IMR-90 (cell line): ENCODE measurements at regions not wholly inside any gene's neighbourhood (a gene's known extent, or its start where the extent isn't known, plus 50 kb on each side); places are given as distances from the start of the nearest gene placed in this dataset.

Source experiments
- ATAC-seq: fragments of 200-7000 bp; cut with Tn5 transposase; 2 replicates; pipeline ENCODE4 v1.9.1; 2020; ENCODE audit warnings: low read depth, mild to moderate bottlenecking, moderate library complexity
- BruUV-seq: library from RNA; stranded (reverse); fragments of 400-500 nt; replicated peaks from 2 replicates; lab custom pipeline; 2021; lab: Mats Ljungman, UMichigan
- CTCF ChIA-PET: fragments of 300-600 bp; formaldehyde crosslinking; extraction: SDS; loops from one replicate; lab custom pipeline; 2021; ENCODE audit warnings: antibody characterized with exemption; lab: Yijun Ruan, JAX
- POLR2A ChIA-PET: fragments of 300-600 bp; sonication (Branson Sonifier 250); formaldehyde crosslinking; loops from one replicate; lab custom pipeline; 2022; ENCODE audit warnings: antibody characterized with exemption; ENCODE audit not compliant: unreplicated experiment; lab: Charles Lee
- DNase-seq: peaks from one replicate; pipeline ENCODE4 v3.0.0; 2013
- H2AFZ ChIP-seq: replicated peaks from 2 replicates; pipeline ENCODE3; 2013; ENCODE audit warnings: low read length, mild to moderate bottlenecking; ENCODE audit not compliant: poor library complexity
- H2AK5ac ChIP-seq: 2 replicates; pipeline ENCODE4 v1.6.1; 2013; ENCODE audit warnings: low read depth, low read length, inconsistent platforms
- H2AK9ac ChIP-seq: replicated peaks from 2 replicates; pipeline ENCODE3; 2013; ENCODE audit warnings: mild to moderate bottlenecking, low read depth, low read length, moderate library complexity; ENCODE audit not compliant: poor library complexity
- H2BK120ac ChIP-seq: 2 replicates; pipeline ENCODE4 v1.6.1; 2013; ENCODE audit warnings: low read depth, low read length, inconsistent platforms
- H2BK15ac ChIP-seq: 3 replicates; pipeline ENCODE4 v1.6.1; 2013; ENCODE audit warnings: low read depth, low read length, inconsistent platforms
- H2BK20ac ChIP-seq: 2 replicates; pipeline ENCODE4 v1.6.1; 2013; ENCODE audit warnings: low read depth, mild to moderate bottlenecking, inconsistent platforms, low read length, moderate library complexity
- H2BK5ac ChIP-seq: 2 replicates; pipeline ENCODE4 v1.6.1; 2013; ENCODE audit warnings: mild to moderate bottlenecking, low read depth, low read length, inconsistent platforms; ENCODE audit not compliant: poor library complexity, severe bottlenecking
- H3K14ac ChIP-seq: replicated peaks from 2 replicates; pipeline ENCODE4 v1.6.1; 2013; ENCODE audit warnings: low read depth, low read length, inconsistent platforms
- H3K18ac ChIP-seq: 2 replicates; pipeline ENCODE4 v1.6.1; 2013; ENCODE audit warnings: low read depth, low read length, control low read depth
- H3K23ac ChIP-seq: 2 replicates; pipeline ENCODE4 v1.6.1; 2013; ENCODE audit warnings: low read depth, low read length, inconsistent platforms
- H3K27ac ChIP-seq: 2 replicates; pipeline ENCODE4 v1.5.1; 2013; ENCODE audit warnings: mild to moderate bottlenecking, control low read depth, low read length; ENCODE audit not compliant: insufficient read depth
- H3K27me3 ChIP-seq: 2 replicates; pipeline ENCODE4 v1.6.1; 2013; ENCODE audit warnings: low read length; ENCODE audit not compliant: control insufficient read depth, insufficient read depth
- H3K36me3 ChIP-seq: 2 replicates; pipeline ENCODE4 v1.6.1; 2013; ENCODE audit warnings: low read length, mixed read lengths; ENCODE audit not compliant: control insufficient read depth, insufficient read depth
- H3K4ac ChIP-seq: 2 replicates; pipeline ENCODE4 v1.6.1; 2013; ENCODE audit warnings: low read depth, low read length, inconsistent platforms
- H3K4me1 ChIP-seq: 2 replicates; pipeline ENCODE4 v1.6.1; 2013; ENCODE audit warnings: low read length, mixed read lengths; ENCODE audit not compliant: control insufficient read depth, insufficient read depth
- H3K4me2 ChIP-seq: 2 replicates; pipeline ENCODE4 v1.6.1; 2013; ENCODE audit warnings: low read depth, mild to moderate bottlenecking, control low read depth, low read length, moderate library complexity
- H3K4me3 ChIP-seq: 2 replicates; pipeline ENCODE4 v1.5.1; 2013; ENCODE audit warnings: low read depth, mild to moderate bottlenecking, control low read depth, low read length, moderate library complexity; ENCODE audit not compliant: insufficient read depth
- H3K56ac ChIP-seq: 2 replicates; pipeline ENCODE4 v1.6.1; 2013; ENCODE audit warnings: low read length, inconsistent platforms; ENCODE audit not compliant: insufficient read depth; ENCODE audit errors: extremely low read depth
- H3K79me1 ChIP-seq, 2 experiments: 2 replicates each; pipeline ENCODE4 v1.6.1; 2013; ENCODE audit warnings: low read length in 2 of 2, inconsistent platforms in 1 of 2, low read depth in 1 of 2
- H3K9ac ChIP-seq: 2 replicates; pipeline ENCODE4 v1.6.1; 2013; ENCODE audit warnings: low read depth, low read length, control low read depth
- H3K9me1 ChIP-seq: 2 replicates; pipeline ENCODE4 v1.6.1; 2013; ENCODE audit warnings: low read length, inconsistent platforms; ENCODE audit not compliant: insufficient read depth
- H3K9me3 ChIP-seq: 2 replicates; pipeline ENCODE4 v1.6.1; 2013; ENCODE audit warnings: low read length; ENCODE audit not compliant: control insufficient read depth, insufficient read depth
- H4K20me1 ChIP-seq: 2 replicates; pipeline ENCODE4 v1.6.1; 2013; ENCODE audit warnings: low read length, inconsistent platforms; ENCODE audit not compliant: insufficient read depth
- H4K5ac ChIP-seq: 2 replicates; pipeline ENCODE4 v1.6.1; 2013; ENCODE audit warnings: mild to moderate bottlenecking, low read depth, low read length, control low read depth
- H4K8ac ChIP-seq, 2 experiments: 2 replicates each; pipeline ENCODE4 v1.6.1; 2013; ENCODE audit warnings: low read depth in 2 of 2, low read length in 2 of 2, control low read depth in 1 of 2, inconsistent platforms in 1 of 2
- H4K91ac ChIP-seq: 2 replicates; pipeline ENCODE4 v1.6.1; 2013; ENCODE audit warnings: low read depth, low read length, inconsistent platforms; ENCODE audit not compliant: insufficient read depth
- BHLHE40 ChIP-seq: fragments of 150-350 bp; IDR thresholded peaks from 2 replicates; pipeline ENCODE4 v1.6.1; 2016; ENCODE audit warnings: mild to moderate bottlenecking, low read depth, low read length
- CEBPB ChIP-seq: IDR thresholded peaks from 2 replicates; pipeline ENCODE4 v1.6.1; 2012; ENCODE audit warnings: low read depth, low read length, improper control_type of control experiment
- CHD1 ChIP-seq: IDR thresholded peaks from 2 replicates; pipeline ENCODE4 v1.6.1; 2012; ENCODE audit warnings: low read depth, low read length, improper control_type of control experiment
- FOS ChIP-seq: fragments of 150-350 bp; IDR thresholded peaks from 2 replicates; pipeline ENCODE4 v1.6.1; 2016; ENCODE audit warnings: low read depth, low read length
- MAFK ChIP-seq: IDR thresholded peaks from 2 replicates; pipeline ENCODE4 v1.6.1; 2012; ENCODE audit warnings: low read depth, low read length, improper control_type of control experiment
- MAZ ChIP-seq: IDR thresholded peaks from 2 replicates; pipeline ENCODE4 v1.6.1; 2012; ENCODE audit warnings: low read depth, mild to moderate bottlenecking, low read length, improper control_type of control experiment, moderate library complexity, borderline replicate concordance
- MXI1 ChIP-seq: IDR thresholded peaks from 2 replicates; pipeline ENCODE4 v1.6.1; 2012; ENCODE audit warnings: low read depth, mild to moderate bottlenecking, low read length, moderate library complexity, borderline replicate concordance
- NFE2L2 ChIP-seq: fragments of 150-350 bp; IDR thresholded peaks from 2 replicates; pipeline ENCODE4 v1.6.1; 2016; ENCODE audit warnings: low read depth, mild to moderate bottlenecking, low read length
- POLR2A ChIP-seq: IDR thresholded peaks from 2 replicates; pipeline ENCODE4 v1.6.1; 2012; ENCODE audit warnings: mild to moderate bottlenecking, low read depth, low read length
- RAD21 ChIP-seq: IDR thresholded peaks from 2 replicates; pipeline ENCODE4 v1.6.1; 2012; ENCODE audit warnings: low read length, improper control_type of control experiment
- RCOR1 ChIP-seq: IDR thresholded peaks from 2 replicates; pipeline ENCODE4 v1.6.1; 2012; ENCODE audit warnings: mild to moderate bottlenecking, low read length, improper control_type of control experiment; ENCODE audit not compliant: insufficient replicate concordance
- RFX5 ChIP-seq: IDR thresholded peaks from 2 replicates; pipeline ENCODE4 v1.8.0; 2012; ENCODE audit warnings: low read depth, mild to moderate bottlenecking, low read length, moderate library complexity
- SMC3 ChIP-seq: fragments of 150-350 bp; IDR thresholded peaks from 2 replicates; pipeline ENCODE4 v1.6.1; 2016; ENCODE audit warnings: low read depth, mild to moderate bottlenecking, antibody characterized with exemption, low read length, moderate library complexity
- USF2 ChIP-seq: fragments of 150-350 bp; IDR thresholded peaks from 2 replicates; pipeline ENCODE4 v1.6.1; 2017; ENCODE audit warnings: mild to moderate bottlenecking, antibody characterized with exemption, low read length, low read depth
- WGBS, 2 experiments: methylation state at CpG; one replicate each; pipeline versions ENCODE4 v1.1.5 to v1.1.7; 2013; ENCODE audit warnings: missing lambda C conversion rate in 2 of 2; ENCODE audit not compliant: insufficient read length in 1 of 2; ENCODE audit errors: extremely low coverage in 2 of 2; 5-methylcytosine and 5-hydroxymethylcytosine counted together
- dilution Hi-C: fragments of 300-500 bp; cut with HindIII; formaldehyde crosslinking; loops from one replicate; pipeline ENCODE4 v1.14.3; 2018; ENCODE audit warnings: low sequenced_read_pairs; ENCODE audit not compliant: unreplicated experiment
- in situ Hi-C: fragments of 300-500 bp; cut with MboI; formaldehyde crosslinking; loops from 3 replicates; pipeline ENCODE4 v1.14.3; 2019; ENCODE audit warnings: low sequenced_read_pairs, inconsistent platforms, mixed read lengths
- intact Hi-C: fragments of 100-400 bp; cut with micrococcal nuclease; formaldehyde crosslinking; loops from 2 replicates; pipeline ENCODE4 v1.10.0; 2022

- Histone ChIP-seq H3K14ac (no peak overlapping the region), H3K4me3 (no peak overlapping the region), H3K27me3 (no peaks in the 10 kb centered on the region), H4K91ac (no peak overlapping the region), H3K4ac (no peak overlapping the region), H2BK5ac (no peak overlapping the region), H4K5ac (no peak overlapping the region), H3K27ac (no peak overlapping the region), H3K4me1 (no peaks in the 10 kb centered on the region), H4K20me1 (no peaks in the 10 kb centered on the region), H2AK9ac (no peak overlapping the region), H3K23ac (no peak overlapping the region), H3K9ac (no peak overlapping the region), H3K9me3 (no peaks in the 10 kb centered on the region; the same call in 1 of the 2 replicates), H4K8ac (no peak overlapping the region), H3K9me1 (no peaks in the 10 kb centered on the region), H2BK15ac (no peak overlapping the region), H2AFZ (no peak overlapping the region), H3K4me2 (no peak overlapping the region), H3K79me1 (no peaks in the 10 kb centered on the region), H3K36me3 (no peaks in the 10 kb centered on the region), H2BK120ac (no peak overlapping the region), H3K18ac (no peak overlapping the region), H2BK20ac (no peak overlapping the region), H2AK5ac (no peak overlapping the region), H3K56ac (no peak overlapping the region)
- CTCF ChIA-PET = interaction anchor here (0.6 kb wide), 1 partner anchor 8 kb away, joined by 4 read pairs; no protein-coding TSS in a partner anchor
- no peak for ATAC-seq
- in situ Hi-C loops (no loop called here), dilution Hi-C loops (no loop called here), intact Hi-C loops (no loop called here)
- no TSS peak for BruUV-seq
- no peak for DNase-seq
- POLR2A ChIA-PET = no interaction called here
- TF ChIP-seq FOS = no peak
- no peak for TF ChIP-seq SMC3
- TF ChIP-seq RFX5 = no peak
- no peak for TF ChIP-seq CHD1
- no peak for TF ChIP-seq POLR2A
- no peak for TF ChIP-seq MXI1
- no peak for TF ChIP-seq MAZ
- TF ChIP-seq NFE2L2 = no peak
- no peak for TF ChIP-seq BHLHE40
- no peak for TF ChIP-seq RAD21
- TF ChIP-seq USF2 = no peak
- no peak for TF ChIP-seq MAFK
- no peak for TF ChIP-seq RCOR1
- no peak for TF ChIP-seq CEBPB
- no CpG with 5 or more reads among the region's 3 CpGs for WGBS, 2 experiments
Observed at GRCh38 chr2:153132418-153132817, 346.1 kb downstream of the RPRM start.
